ENCODE measurements at regions not wholly inside any gene's neighbourhood (a gene's known extent, or its start where the extent isn't known, plus 50 kb on each side); places are given as distances from the start of the nearest gene placed in this dataset.

GRCh38 chr9:89817151-89817950 lies 212.5 kb downstream of the GADD45G start:
- TF ChIP-seq POLR2A (IDR thresholded peaks at IDR 0.05), result no peak
- TF ChIP-seq CTCF (IDR thresholded peaks at IDR 0.05), result no peak

Measured in gastroesophageal sphincter (tissue), 3 donors.